ENCODE measurements at regions not wholly inside any gene's neighbourhood (a gene's known extent, or its start where the extent isn't known, plus 50 kb on each side); places are given as distances from the start of the nearest gene placed in this dataset.

- in situ Hi-C loops (cut with HindIII; ENCODE audit: low pct_ligation_motif_present, low sequenced_read_pairs): no loop called here
- H3K27ac ChIP-seq: no peak overlapping the region
- H3K36me3 ChIP-seq (replicated peaks): no peaks in the 10 kb centered on the region
- no peak overlapping the region for H3K4me3 ChIP-seq (ENCODE audit: low read depth, low read length)
- DNase-seq: no peak
- no peak for TF ChIP-seq CTCF (IDR thresholded peaks at IDR 0.05; ENCODE audit: low read depth, low read length, missing control alignments)
- no peaks in the 10 kb centered on the region for H3K27me3 ChIP-seq (replicated peaks)
Measured at GRCh38 chr9:129453734-129454133, 167.2 kb downstream of the C9orf50 start.

GRCh38 chr9:129451669-129452068, 169.2 kb downstream of the C9orf50 start:
- Histone ChIP-seq H3K36me3 (replicated peaks) (no peaks in the 10 kb centered on the region), H3K27ac (no peak overlapping the region), H3K4me3 (ENCODE audit: low read depth, low read length) (no peak overlapping the region), H3K27me3 (replicated peaks) (no peaks in the 10 kb centered on the region)
- no peak for TF ChIP-seq CTCF (IDR thresholded peaks at IDR 0.05; ENCODE audit: low read depth, low read length, missing control alignments)
- in situ Hi-C loops (cut with HindIII; ENCODE audit: low pct_ligation_motif_present, low sequenced_read_pairs): no loop called here
- no peak for DNase-seq

GRCh38 chr9:129451089-129451656, 169.7 kb downstream of the C9orf50 start:
- in situ Hi-C loops (cut with HindIII; ENCODE audit: low pct_ligation_motif_present, low sequenced_read_pairs): no loop called here
- no peaks in the 10 kb centered on the region for H3K27me3 ChIP-seq (replicated peaks)
- H3K4me3 ChIP-seq (ENCODE audit: low read depth, low read length): no peak overlapping the region
- no peak for TF ChIP-seq CTCF (IDR thresholded peaks at IDR 0.05; ENCODE audit: low read depth, low read length, missing control alignments)
- no peak overlapping the region for H3K27ac ChIP-seq
- no peak for DNase-seq
- H3K36me3 ChIP-seq (replicated peaks): no peaks in the 10 kb centered on the region

GRCh38 chr9:129449066-129449465, 171.8 kb downstream of the C9orf50 start:
- in situ Hi-C loops (cut with HindIII; ENCODE audit: low pct_ligation_motif_present, low sequenced_read_pairs): no loop called here
- no peak for DNase-seq
- H3K4me3 ChIP-seq (ENCODE audit: low read depth, low read length): no peak overlapping the region
- no peaks in the 10 kb centered on the region for H3K36me3 ChIP-seq (replicated peaks)
- no peaks in the 10 kb centered on the region for H3K27me3 ChIP-seq (replicated peaks)
- TF ChIP-seq CTCF (IDR thresholded peaks at IDR 0.05; ENCODE audit: low read depth, low read length, missing control alignments): no peak
- no peak overlapping the region for H3K27ac ChIP-seq

- Histone ChIP-seq H3K27me3 (replicated peaks) (no peaks in the 10 kb centered on the region), H3K4me3 (ENCODE audit: low read depth, low read length) (no peak overlapping the region), H3K27ac (no peak overlapping the region), H3K36me3 (replicated peaks) (no peaks in the 10 kb centered on the region)
- in situ Hi-C loops (cut with HindIII; ENCODE audit: low pct_ligation_motif_present, low sequenced_read_pairs): no loop called here
- DNase-seq: no peak
- no peak for TF ChIP-seq CTCF (IDR thresholded peaks at IDR 0.05; ENCODE audit: low read depth, low read length, missing control alignments)
Measured at GRCh38 chr9:129446828-129447550, 173.9 kb downstream of the C9orf50 start.

Data from brain microvascular endothelial cell (primary cell).